Heart left ventricle (tissue), 16 donors: ENCODE measurements at regions not wholly inside any gene's neighbourhood (a gene's known extent, or its start where the extent isn't known, plus 50 kb on each side); places are given as distances from the start of the nearest gene placed in this dataset.

Source experiments
- ATAC-seq, 4 donors: fragments of 200-7000 bp; cut with Tn5 transposase; one replicate each; pipeline ENCODE4 v1.9.1; 2020 to 2022; ENCODE audit warnings: moderate library complexity in 4 of 4, mild to moderate bottlenecking in 3 of 4, moderate number of reproducible peaks in 1 of 4
- DNase-seq, 5 donors: peaks; one replicate each; pipeline ENCODE4 v3.0.0-alpha.2; 2020
- H3K27ac ChIP-seq, 12 donors: fragments of 200-600 bp; sonication (generic) in 4 of 12; one replicate each; pipeline versions ENCODE4 v1.5.0 to v1.8.0; 2016 to 2022; ENCODE audit warnings: mild to moderate bottlenecking in 2 of 12
- H3K27me3 ChIP-seq, 9 donors: fragments of 200-600 bp; sonication (generic) in 2 of 9; one replicate each; pipeline versions ENCODE4 v1.5.1 to v1.8.0; 2016 to 2022; ENCODE audit warnings: mild to moderate bottlenecking in 3 of 9
- H3K36me3 ChIP-seq, 9 donors: fragments of 200-600 bp; sonication (generic) in 2 of 9; one replicate each; pipeline versions ENCODE4 v1.5.0 to v1.8.0; 2018 to 2022; ENCODE audit warnings: mild to moderate bottlenecking in 2 of 9
- H3K4me1 ChIP-seq, 12 donors: fragments of 200-600 bp; sonication (generic) in 4 of 12; one replicate each; pipeline versions ENCODE4 v1.5.0 to v1.8.0; 2016 to 2022; ENCODE audit warnings: mild to moderate bottlenecking in 3 of 12
- H3K4me3 ChIP-seq, 12 donors: fragments of 200-600 bp; sonication (generic) in 4 of 12; one replicate each; pipeline versions ENCODE4 v1.5.0 to v1.8.0; 2017 to 2022; ENCODE audit warnings: mild to moderate bottlenecking in 9 of 12, moderate library complexity in 4 of 12
- H3K9me3 ChIP-seq, 12 donors: fragments of 200-600 bp; sonication (generic) in 4 of 12; one replicate each; pipeline versions ENCODE4 v1.5.0 to v1.8.0; 2016 to 2022; ENCODE audit warnings: mild to moderate bottlenecking in 1 of 12
- POLR2A ChIP-seq, 2 donors: fragments of 450-650 bp; IDR thresholded peaks; one replicate each; pipeline ENCODE4 v1.6.1; 2017; ENCODE audit warnings: antibody characterized with exemption in 2 of 2, mild to moderate bottlenecking in 2 of 2, moderate library complexity in 2 of 2
- WGBS, 4 donors: extraction: QIAGEN DNeasy Blood & Tissue Kit in 2 of 4; methylation state at CpG; one replicate each; pipeline versions ENCODE4 v1.1.5 to v1.1.7; 2013 to 2018; 5-methylcytosine and 5-hydroxymethylcytosine counted together
- intact Hi-C, 10 donors: fragments of 100-400 bp; cut with DNase I; formaldehyde crosslinking; loops; one replicate each; pipeline versions ENCODE4 v1.11.1 to v1.14.2; 2022
- TF ChIP-seq, protein P1 (sequence below), 12 donors: fragments of 200-600 bp; sonication (generic) in 4 of 12; IDR thresholded peaks; one replicate each; pipeline versions ENCODE4 v1.5.0 to v1.8.0; 2018 to 2022; ENCODE audit warnings: antibody characterized with exemption in 12 of 12, mild to moderate bottlenecking in 5 of 12
- donor health status: ischemic (EF 13 %, LVEDD 7.1; RV severe dilation, severe dysfunction).
- donor health status: healthy with polysubstance abuse.
- donor health status: DM: no; HTN: yes; CAD: no.
- donor health status: DM: no; HTN: no; CAD: no.
- donor health status: ischemic (EF 25% LVEDD 6.9; RV normal size, moderate dysfunction).
- donor health status: ischemic (EF 25% LVEDD 5.7; RV mildly dilated, moderate dysfunction).
- donor health status: healthy.
- donor health status: DM: yes; HTN: yes; CAD: no.
- donor health status: ischemic (EF 35%, LVEDD 5.7; RV mildly dilated, moderate dysfunction).
- donor health status: nonischemic (EF 11% LVEDD 7.7; RV severe dilation, severe dysfunction).
- donor health status: DM: yes; HTN: yes; CAD: no.
- donor health status: PGD.
- donor health status: ischemic (EF 29% LVEDD 5.4; RV normal size, mild dysfunction).
- donor health status: nonischemic (EF 23%, LVEDD 6.1; RV moderate dilation, normal function).

DNA sequence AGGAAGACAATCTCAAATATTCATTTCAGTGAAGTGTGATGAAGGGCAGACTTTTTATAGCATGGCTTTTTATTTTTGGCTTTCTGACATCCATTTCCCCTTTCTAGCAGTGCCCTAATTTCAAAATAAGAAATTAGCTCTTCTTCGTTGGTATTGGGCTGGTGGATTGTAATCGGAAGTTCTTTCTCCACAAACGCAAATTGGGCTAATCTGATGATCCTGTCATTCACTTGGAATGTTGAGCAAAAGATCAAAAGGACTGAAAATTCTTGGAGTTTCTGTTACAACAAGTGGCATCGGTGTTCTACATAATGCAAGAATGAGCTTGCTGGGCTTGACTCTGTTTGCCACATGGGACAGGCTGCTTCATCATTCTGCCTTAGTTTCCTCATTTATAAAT is 1182.8 kb downstream of the FLRT2 start:
- Histone ChIP-seq H3K4me1 (no peaks in the 10 kb centered on the region), H3K27me3 (no peaks in the 10 kb centered on the region), H3K9me3 (no peaks in the 10 kb centered on the region), H3K27ac (no peak overlapping the region), H3K4me3 (no peak overlapping the region), H3K36me3 (no peaks in the 10 kb centered on the region)
- no peak for ATAC-seq
- TF ChIP-seq, protein P1, sequence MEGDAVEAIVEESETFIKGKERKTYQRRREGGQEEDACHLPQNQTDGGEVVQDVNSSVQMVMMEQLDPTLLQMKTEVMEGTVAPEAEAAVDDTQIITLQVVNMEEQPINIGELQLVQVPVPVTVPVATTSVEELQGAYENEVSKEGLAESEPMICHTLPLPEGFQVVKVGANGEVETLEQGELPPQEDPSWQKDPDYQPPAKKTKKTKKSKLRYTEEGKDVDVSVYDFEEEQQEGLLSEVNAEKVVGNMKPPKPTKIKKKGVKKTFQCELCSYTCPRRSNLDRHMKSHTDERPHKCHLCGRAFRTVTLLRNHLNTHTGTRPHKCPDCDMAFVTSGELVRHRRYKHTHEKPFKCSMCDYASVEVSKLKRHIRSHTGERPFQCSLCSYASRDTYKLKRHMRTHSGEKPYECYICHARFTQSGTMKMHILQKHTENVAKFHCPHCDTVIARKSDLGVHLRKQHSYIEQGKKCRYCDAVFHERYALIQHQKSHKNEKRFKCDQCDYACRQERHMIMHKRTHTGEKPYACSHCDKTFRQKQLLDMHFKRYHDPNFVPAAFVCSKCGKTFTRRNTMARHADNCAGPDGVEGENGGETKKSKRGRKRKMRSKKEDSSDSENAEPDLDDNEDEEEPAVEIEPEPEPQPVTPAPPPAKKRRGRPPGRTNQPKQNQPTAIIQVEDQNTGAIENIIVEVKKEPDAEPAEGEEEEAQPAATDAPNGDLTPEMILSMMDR (IDR thresholded peaks at IDR 0.05) = no peak
- TF ChIP-seq POLR2A (IDR thresholded peaks at IDR 0.05) = no peak
- WGBS, 4 donors = 42 to 50% (median 47%) methylated on average over 4 of the region's 4 CpGs
- intact Hi-C loops = no loop called here
- no peak for DNase-seq

DNA sequence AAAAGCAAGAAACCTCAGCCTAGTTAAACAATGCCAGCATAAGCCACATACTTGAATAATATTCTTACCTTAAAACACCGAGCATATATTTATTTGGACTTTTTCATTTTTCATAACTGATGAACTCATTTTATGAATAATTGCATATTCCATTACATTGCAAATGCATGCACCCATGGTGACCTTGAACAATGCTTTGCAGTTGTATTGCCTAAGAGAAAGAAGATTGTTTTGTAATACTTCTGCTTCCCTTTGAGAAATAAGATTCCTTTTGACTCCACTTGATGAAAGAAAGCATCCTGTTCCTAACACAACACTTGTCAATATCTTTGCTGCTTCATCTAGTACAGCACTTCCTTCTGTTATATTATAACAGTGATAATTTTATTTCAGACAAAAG is 1182.2 kb downstream of the FLRT2 start:
- Histone ChIP-seq H3K4me1 (no peaks in the 10 kb centered on the region), H3K27ac (no peak overlapping the region), H3K9me3 (no peaks in the 10 kb centered on the region), H3K36me3 (no peaks in the 10 kb centered on the region), H3K4me3 (no peak overlapping the region), H3K27me3 (no peaks in the 10 kb centered on the region)
- intact Hi-C loops = no loop called here
- WGBS, 4 donors = 91 to 93% (median 92%) methylated on average over 1 of the region's 1 CpG
- TF ChIP-seq, protein P1 (IDR thresholded peaks at IDR 0.05) = no peak
- no peak for TF ChIP-seq POLR2A (IDR thresholded peaks at IDR 0.05)
- ATAC-seq (no peak), DNase-seq (no peak)

DNA sequence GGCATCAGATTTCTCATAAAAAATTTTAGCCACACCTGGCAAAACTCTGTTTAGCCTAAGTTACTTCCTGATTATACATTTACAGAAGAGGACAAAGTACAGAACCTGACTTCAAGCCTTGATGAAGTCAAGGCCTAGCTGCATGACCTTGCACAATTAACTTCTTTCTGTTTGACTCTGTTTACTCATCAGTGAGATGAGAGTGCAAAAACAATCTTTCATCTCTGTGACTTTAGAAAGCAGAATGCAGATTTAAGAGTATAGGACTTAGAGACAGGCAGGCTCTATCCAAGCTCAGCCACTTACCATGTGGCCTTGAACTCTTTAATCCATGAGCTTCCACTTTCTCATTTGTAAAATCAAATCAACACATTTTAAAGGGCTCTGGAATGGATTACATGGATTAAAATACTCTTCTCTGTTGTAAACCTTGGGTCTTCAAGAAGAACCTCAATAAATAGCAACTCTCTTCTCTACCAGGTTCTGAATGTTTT is 1178.9 kb downstream of the FLRT2 start:
- Histone ChIP-seq H3K4me3 (no peak overlapping the region), H3K27me3 (no peaks in the 10 kb centered on the region), H3K36me3 (no peaks in the 10 kb centered on the region), H3K27ac (no peak overlapping the region), H3K9me3 (peaks cover 0 to 5% (median 0%) of the 10 kb centered on the region in 12 donors), H3K4me1 (no peaks in the 10 kb centered on the region)
- intact Hi-C loops = no loop called here
- TF ChIP-seq POLR2A (IDR thresholded peaks at IDR 0.05) = no peak
- TF ChIP-seq, protein P1 (IDR thresholded peaks at IDR 0.05) = no peak
- DNase-seq (no peak), ATAC-seq (no peak)

DNA sequence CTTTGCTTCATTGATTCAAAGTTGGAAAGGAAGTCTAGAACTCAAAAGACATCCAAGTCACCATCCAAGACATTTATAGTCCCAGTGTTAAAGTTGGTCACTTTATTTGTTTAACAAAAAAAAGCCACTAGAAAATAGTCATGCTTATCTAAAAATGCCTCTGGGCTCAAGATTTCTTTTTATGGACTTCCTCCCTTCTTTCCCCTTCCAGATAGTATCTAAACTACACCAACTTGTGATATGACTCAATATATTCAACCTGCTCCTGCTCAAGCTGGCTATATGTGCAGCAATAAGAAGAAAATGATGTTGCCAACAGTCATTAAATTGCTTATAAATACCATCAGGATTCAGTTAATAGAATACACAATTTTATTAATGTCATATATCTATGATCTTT is 1177.1 kb downstream of the FLRT2 start:
- intact Hi-C loops = no loop called here
- ATAC-seq (no peak), DNase-seq (no peak)
- Histone ChIP-seq H3K27ac (no peak overlapping the region), H3K4me3 (no peak overlapping the region), H3K4me1 (no peaks in the 10 kb centered on the region), H3K27me3 (no peaks in the 10 kb centered on the region), H3K36me3 (no peaks in the 10 kb centered on the region), H3K9me3 (peaks cover 0 to 5% (median 0%) of the 10 kb centered on the region in 12 donors)
- TF ChIP-seq POLR2A (IDR thresholded peaks at IDR 0.05) = no peak
- TF ChIP-seq, protein P1 (IDR thresholded peaks at IDR 0.05) = no peak
